Astrocyte (in vitro differentiated cells and primary cell): ENCODE measurements at regions not wholly inside any gene's neighbourhood (a gene's known extent, or its start where the extent isn't known, plus 50 kb on each side); places are given as distances from the start of the nearest gene placed in this dataset.

Source experiments
- CTCF ChIP-seq: IDR thresholded peaks from 2 replicates; pipeline ENCODE4 v1.5.1; 2011; ENCODE audit warnings: low read depth, mild to moderate bottlenecking, inconsistent platforms, low read length, moderate library complexity; ENCODE audit not compliant: insufficient read depth
- EZH2 ChIP-seq: IDR thresholded peaks from 2 replicates; pipeline ENCODE4 v1.6.1; 2012; ENCODE audit warnings: mild to moderate bottlenecking, low read length, inconsistent platforms; ENCODE audit not compliant: insufficient read depth

GRCh38 chr10:113445736-113446135 is 107.1 kb upstream of the HABP2 start:
- TF ChIP-seq EZH2 (no peak), CTCF (no peak)
